ENCODE measurements at regions not wholly inside any gene's neighbourhood (a gene's known extent, or its start where the extent isn't known, plus 50 kb on each side); places are given as distances from the start of the nearest gene placed in this dataset.
A peak's percentile ranks its signal among the peaks of the same experiment; 100 is the strongest.

- Histone ChIP-seq H3K4me3 (ENCODE audit: low read length in 3 of 3) (no peak overlapping the region), H3K27me3 (ENCODE audit: control insufficient read depth, insufficient read depth, low read length) (no peaks in the 10 kb centered on the region), H3K9me3 (ENCODE audit: control insufficient read depth in 2 of 3, insufficient read depth in 1 of 3, low read length in 3 of 3) (peaks cover 2 to 9% (median 3%) of the 10 kb centered on the region in 3 donors), H3K9ac (ENCODE audit: low read length in 3 of 3) (no peak overlapping the region), H3K4me1 (ENCODE audit: control insufficient read depth in 2 of 3, insufficient read depth in 2 of 3, low read depth in 1 of 3, low read length in 3 of 3) (peaks cover 0 to 9% (median 2%) of the 10 kb centered on the region in 3 donors), H3K27ac (ENCODE audit: low read depth in 2 of 2, low read length in 2 of 2) (no peak overlapping the region), H3K36me3 (ENCODE audit: control insufficient read depth in 2 of 3, insufficient read depth in 3 of 3, low read length in 3 of 3) (peaks cover 0 to 2% (median 0%) of the 10 kb centered on the region in 3 donors)
- no peak for TF ChIP-seq CTCF (IDR thresholded peaks at IDR 0.05; ENCODE audit: borderline replicate concordance, extremely low read depth, insufficient read depth)
- DNase-seq: no peak
- FAIRE-seq: no peak
- intact Hi-C loops (cut with DNase I): no loop called here
Observed at GRCh38 chr10:21212348-21212747, 313.1 kb downstream of the SKIDA1 start.

- no peaks in the 10 kb centered on the region for H3K27me3 ChIP-seq (ENCODE audit: control insufficient read depth, insufficient read depth, low read length)
- peaks cover 0 to 2% (median 0%) of the 10 kb centered on the region in 3 donors for H3K36me3 ChIP-seq (ENCODE audit: control insufficient read depth in 2 of 3, insufficient read depth in 3 of 3, low read length in 3 of 3)
- H3K9me3 ChIP-seq (ENCODE audit: control insufficient read depth in 2 of 3, insufficient read depth in 1 of 3, low read length in 3 of 3): peaks cover 2 to 9% (median 3%) of the 10 kb centered on the region in 3 donors
- no peak overlapping the region for H3K4me3 ChIP-seq (ENCODE audit: low read length in 3 of 3)
- no peak for TF ChIP-seq CTCF (IDR thresholded peaks at IDR 0.05; ENCODE audit: borderline replicate concordance, extremely low read depth, insufficient read depth)
- DNase-seq (no peak), FAIRE-seq (no peak)
- peaks cover 0 to 9% (median 2%) of the 10 kb centered on the region in 3 donors for H3K4me1 ChIP-seq (ENCODE audit: control insufficient read depth in 2 of 3, insufficient read depth in 2 of 3, low read depth in 1 of 3, low read length in 3 of 3)
- intact Hi-C loops (cut with DNase I): no loop called here
- no peak overlapping the region for H3K27ac ChIP-seq (ENCODE audit: low read depth in 2 of 2, low read length in 2 of 2)
- H3K9ac ChIP-seq (ENCODE audit: low read length in 3 of 3): no peak overlapping the region
Observed at GRCh38 chr10:21209495-21209894, 312.4 kb upstream of the NEBL start.

- intact Hi-C loops (cut with DNase I): no loop called here
- no peak for FAIRE-seq
Observed at GRCh38 chr10:21208666-21209316, 311.7 kb upstream of the NEBL start.

More at GRCh38 chr10:21208666-21209316, 311.7 kb upstream of the NEBL start:
- Histone ChIP-seq H3K27me3 (ENCODE audit: control insufficient read depth, insufficient read depth, low read length) (no peaks in the 10 kb centered on the region), H3K9me3 (ENCODE audit: control insufficient read depth in 2 of 3, insufficient read depth in 1 of 3, low read length in 3 of 3) (peaks cover 0 to 9% (median 3%) of the 10 kb centered on the region in 3 donors), H3K9ac (ENCODE audit: low read length in 3 of 3) (no peak overlapping the region), H3K4me1 (ENCODE audit: control insufficient read depth in 2 of 3, insufficient read depth in 2 of 3, low read depth in 1 of 3, low read length in 3 of 3) (peaks cover 0 to 9% (median 0%) of the 10 kb centered on the region in 3 donors), H3K36me3 (ENCODE audit: control insufficient read depth in 2 of 3, insufficient read depth in 3 of 3, low read length in 3 of 3) (no peaks in the 10 kb centered on the region), H3K27ac (ENCODE audit: low read depth in 2 of 2, low read length in 2 of 2) (peak overlapping the region in 1 of 2 donors; percentile 34), H3K4me3 (ENCODE audit: low read length in 3 of 3) (no peak overlapping the region)
- TF ChIP-seq CTCF (IDR thresholded peaks at IDR 0.05; ENCODE audit: borderline replicate concordance, extremely low read depth, insufficient read depth): no peak
- no peak for DNase-seq
